Uterus (tissue), 3 donors: ENCODE measurements at regions not wholly inside any gene's neighbourhood (a gene's known extent, or its start where the extent isn't known, plus 50 kb on each side); places are given as distances from the start of the nearest gene placed in this dataset.

Experiments
- DNase-seq, 2 donors: peaks; one replicate each; pipeline ENCODE4 v3.0.0-alpha.2; 2019 to 2020
- H3K27ac ChIP-seq, 2 donors: fragments of 200-600 bp; sonication (generic); 1 replicate in 1 of 2; 2 replicates in 1 of 2; pipeline ENCODE4 v1.5.1; 2016 to 2018
- H3K27me3 ChIP-seq, 2 donors: fragments of 200-600 bp; sonication (generic); one replicate each; pipeline ENCODE4 v1.5.1; 2018 to 2019; ENCODE audit warnings: control low read depth in 1 of 2
- H3K36me3 ChIP-seq, 2 donors: fragments of 200-600 bp; sonication (generic); one replicate each; pipeline ENCODE4 v1.5.1; 2019; ENCODE audit warnings: control low read depth in 1 of 2
- H3K4me1 ChIP-seq, 2 donors: fragments of 200-600 bp; sonication (generic); one replicate each; pipeline ENCODE4 v1.5.1; 2018 to 2019; ENCODE audit warnings: control low read depth in 1 of 2
- H3K4me3 ChIP-seq, 2 donors: fragments of 200-600 bp; sonication (generic); 1 replicate in 1 of 2; 2 replicates in 1 of 2; pipeline ENCODE4 v1.5.1; 2018 to 2019; ENCODE audit warnings: mild to moderate bottlenecking in 1 of 2
- H3K9me3 ChIP-seq, 2 donors: fragments of 200-600 bp; sonication (generic); one replicate each; pipeline ENCODE4 v1.5.1; 2019; ENCODE audit warnings: control low read depth in 1 of 2
- CTCF ChIP-seq, 4 experiments: fragments of 200-600 bp in 2 of 4; fragments of 450-650 bp in 2 of 4; sonication (generic) in 2 of 4; IDR thresholded peaks; one replicate each; pipeline ENCODE4 v1.5.1; 2016 to 2019; ENCODE audit warnings: antibody characterized with exemption in 4 of 4, mild to moderate bottlenecking in 2 of 4, moderate library complexity in 1 of 4
- POLR2A ChIP-seq, 2 donors: fragments of 450-650 bp; IDR thresholded peaks; one replicate each; pipeline ENCODE4 v1.6.1; 2016; ENCODE audit warnings: antibody characterized with exemption in 2 of 2, mild to moderate bottlenecking in 1 of 2, moderate library complexity in 1 of 2
- intact Hi-C: fragments of 100-400 bp; cut with DNase I; formaldehyde crosslinking; loops from one replicate; pipeline ENCODE4 v1.15.1; 2023; ENCODE audit warnings: low total_unique reads
- donor health status: DM: yes; HTN: yes; CAD: no.

- DNase-seq, result no peak
- H3K27ac ChIP-seq, result no peak overlapping the region
- H3K36me3 ChIP-seq, result no peaks in the 10 kb centered on the region
- no peaks in the 10 kb centered on the region for H3K4me1 ChIP-seq
- no peaks in the 10 kb centered on the region for H3K27me3 ChIP-seq
- H3K9me3 ChIP-seq, result no peaks in the 10 kb centered on the region
- no peak for TF ChIP-seq CTCF (IDR thresholded peaks at IDR 0.05)
- no peak for TF ChIP-seq POLR2A (IDR thresholded peaks at IDR 0.05)
- intact Hi-C loops, result no loop called here
- no peak overlapping the region for H3K4me3 ChIP-seq
Measured at GRCh38 chr5:166523206-166523605, 1768.2 kb upstream of the WWC1 start.

- intact Hi-C loops, result no loop called here
- DNase-seq, result no peak
- TF ChIP-seq POLR2A (IDR thresholded peaks at IDR 0.05) (no peak), CTCF (IDR thresholded peaks at IDR 0.05) (no peak)
- no peaks in the 10 kb centered on the region for H3K9me3 ChIP-seq
- no peak overlapping the region for H3K4me3 ChIP-seq
- H3K4me1 ChIP-seq, result no peaks in the 10 kb centered on the region
- no peaks in the 10 kb centered on the region for H3K36me3 ChIP-seq
- no peak overlapping the region for H3K27ac ChIP-seq
- no peaks in the 10 kb centered on the region for H3K27me3 ChIP-seq
Measured at GRCh38 chr5:166529200-166529599, 1762.2 kb upstream of the WWC1 start.

- intact Hi-C loops, result no loop called here
- TF ChIP-seq CTCF (IDR thresholded peaks at IDR 0.05), result no peak
- no peak for TF ChIP-seq POLR2A (IDR thresholded peaks at IDR 0.05)
- H3K9me3 ChIP-seq, result no peaks in the 10 kb centered on the region
- DNase-seq, result no peak
- no peak overlapping the region for H3K27ac ChIP-seq
- H3K4me1 ChIP-seq, result no peaks in the 10 kb centered on the region
- H3K27me3 ChIP-seq, result no peaks in the 10 kb centered on the region
- H3K36me3 ChIP-seq, result no peaks in the 10 kb centered on the region
- H3K4me3 ChIP-seq, result no peak overlapping the region
Measured at GRCh38 chr5:166532456-166533220, 1758.8 kb upstream of the WWC1 start.

- H3K9me3 ChIP-seq, result no peaks in the 10 kb centered on the region
- H3K27me3 ChIP-seq, result no peaks in the 10 kb centered on the region
- no peak for DNase-seq
- no peak overlapping the region for H3K27ac ChIP-seq
- no peaks in the 10 kb centered on the region for H3K36me3 ChIP-seq
- no peak overlapping the region for H3K4me3 ChIP-seq
- H3K4me1 ChIP-seq, result no peaks in the 10 kb centered on the region
- intact Hi-C loops, result no loop called here
- no peak for TF ChIP-seq POLR2A (IDR thresholded peaks at IDR 0.05)
- TF ChIP-seq CTCF (IDR thresholded peaks at IDR 0.05), result no peak
Measured at GRCh38 chr5:166535641-166536040, 1755.8 kb upstream of the WWC1 start.

- no peaks in the 10 kb centered on the region for H3K36me3 ChIP-seq
- intact Hi-C loops, result no loop called here
- TF ChIP-seq POLR2A (IDR thresholded peaks at IDR 0.05) (no peak), CTCF (IDR thresholded peaks at IDR 0.05) (no peak)
- no peaks in the 10 kb centered on the region for H3K9me3 ChIP-seq
- no peaks in the 10 kb centered on the region for H3K27me3 ChIP-seq
- no peak overlapping the region for H3K4me3 ChIP-seq
- DNase-seq, result no peak
- H3K4me1 ChIP-seq, result no peaks in the 10 kb centered on the region
- no peak overlapping the region for H3K27ac ChIP-seq
Measured at GRCh38 chr5:166540156-166540555, 1751.3 kb upstream of the WWC1 start.
